Endothelial cell (in vitro differentiated cells): ENCODE measurements at regions not wholly inside any gene's neighbourhood (a gene's known extent, or its start where the extent isn't known, plus 50 kb on each side); places are given as distances from the start of the nearest gene placed in this dataset.
"Not testable (repeated sequence)": the region's sequence is repeated elsewhere in the genome, so short reads cannot be mapped to it uniquely, and the experiment has no call there.

Experiments used
- DNase-seq: peaks from one replicate; pipeline ENCODE4 v3.0.0; 2021; ENCODE audit warnings: low spot score
- H3K27ac Mint-ChIP-seq: one replicate; pipeline ENCODE4 v1.8.0; 2021; ENCODE audit warnings: mixed read lengths, inconsistent platforms; ENCODE audit not compliant: unreplicated experiment
- H3K27me3 Mint-ChIP-seq: one replicate; pipeline ENCODE4 v1.8.0; 2021; ENCODE audit warnings: mild to moderate bottlenecking, moderate library complexity, mixed read lengths, inconsistent platforms; ENCODE audit not compliant: unreplicated experiment
- H3K36me3 Mint-ChIP-seq: one replicate; pipeline ENCODE4 v1.8.0; 2021; ENCODE audit warnings: mild to moderate bottlenecking, low read depth, mixed read lengths, inconsistent platforms; ENCODE audit not compliant: unreplicated experiment
- H3K4me1 Mint-ChIP-seq: one replicate; pipeline ENCODE4 v1.8.0; 2021; ENCODE audit warnings: mild to moderate bottlenecking, mixed read lengths, inconsistent platforms; ENCODE audit not compliant: unreplicated experiment
- H3K4me3 Mint-ChIP-seq: one replicate; pipeline ENCODE4 v1.8.0; 2021; ENCODE audit warnings: mild to moderate bottlenecking, mixed read lengths, inconsistent platforms; ENCODE audit not compliant: unreplicated experiment
- H3K9me3 Mint-ChIP-seq: one replicate; pipeline ENCODE4 v1.8.0; 2021; ENCODE audit warnings: mixed read lengths, inconsistent platforms; ENCODE audit not compliant: unreplicated experiment
- TF ChIP-seq, protein P1 (sequence below): fragments of 200-600 bp; sonication (generic); IDR thresholded peaks from one replicate; pipeline ENCODE4 v1.5.0; 2021; ENCODE audit warnings: antibody characterized with exemption; ENCODE audit not compliant: unreplicated experiment

DNA sequence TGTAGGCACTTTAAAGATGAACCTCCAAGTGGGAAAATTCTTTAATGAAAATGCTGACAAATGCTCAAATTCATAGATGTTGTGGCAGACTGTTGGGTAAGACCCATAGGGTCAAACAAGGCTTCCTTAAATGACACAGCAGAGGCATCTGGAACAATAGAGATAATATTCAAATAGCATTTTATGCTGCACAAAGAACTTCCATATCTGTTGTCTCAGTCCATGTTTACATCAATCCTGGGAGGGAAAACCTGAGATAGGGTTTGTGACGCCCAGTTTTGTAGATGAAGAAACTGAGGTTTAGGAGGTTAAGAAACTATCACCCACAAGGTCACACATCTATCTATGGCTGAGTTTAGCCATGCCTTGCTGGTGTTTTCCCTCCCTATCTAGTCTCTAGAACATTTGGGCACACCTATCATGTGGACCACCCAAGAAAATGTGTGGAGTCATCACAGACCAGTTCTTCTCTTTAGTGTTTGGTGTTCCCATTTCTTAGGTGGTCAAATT is 106.4 kb downstream of the EHF start:
- Mint-ChIP-seq H3K9me3 (no peaks in the 10 kb centered on the region), H3K27ac (no peak overlapping the region), H3K4me3 (no peak overlapping the region), H3K27me3 (peaks cover 1% of the 10 kb centered on the region), H3K36me3 (peaks cover 10% of the 10 kb centered on the region), H3K4me1 (no peaks in the 10 kb centered on the region)
- TF ChIP-seq, protein P1, sequence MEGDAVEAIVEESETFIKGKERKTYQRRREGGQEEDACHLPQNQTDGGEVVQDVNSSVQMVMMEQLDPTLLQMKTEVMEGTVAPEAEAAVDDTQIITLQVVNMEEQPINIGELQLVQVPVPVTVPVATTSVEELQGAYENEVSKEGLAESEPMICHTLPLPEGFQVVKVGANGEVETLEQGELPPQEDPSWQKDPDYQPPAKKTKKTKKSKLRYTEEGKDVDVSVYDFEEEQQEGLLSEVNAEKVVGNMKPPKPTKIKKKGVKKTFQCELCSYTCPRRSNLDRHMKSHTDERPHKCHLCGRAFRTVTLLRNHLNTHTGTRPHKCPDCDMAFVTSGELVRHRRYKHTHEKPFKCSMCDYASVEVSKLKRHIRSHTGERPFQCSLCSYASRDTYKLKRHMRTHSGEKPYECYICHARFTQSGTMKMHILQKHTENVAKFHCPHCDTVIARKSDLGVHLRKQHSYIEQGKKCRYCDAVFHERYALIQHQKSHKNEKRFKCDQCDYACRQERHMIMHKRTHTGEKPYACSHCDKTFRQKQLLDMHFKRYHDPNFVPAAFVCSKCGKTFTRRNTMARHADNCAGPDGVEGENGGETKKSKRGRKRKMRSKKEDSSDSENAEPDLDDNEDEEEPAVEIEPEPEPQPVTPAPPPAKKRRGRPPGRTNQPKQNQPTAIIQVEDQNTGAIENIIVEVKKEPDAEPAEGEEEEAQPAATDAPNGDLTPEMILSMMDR: no peak
- no peak for DNase-seq

DNA sequence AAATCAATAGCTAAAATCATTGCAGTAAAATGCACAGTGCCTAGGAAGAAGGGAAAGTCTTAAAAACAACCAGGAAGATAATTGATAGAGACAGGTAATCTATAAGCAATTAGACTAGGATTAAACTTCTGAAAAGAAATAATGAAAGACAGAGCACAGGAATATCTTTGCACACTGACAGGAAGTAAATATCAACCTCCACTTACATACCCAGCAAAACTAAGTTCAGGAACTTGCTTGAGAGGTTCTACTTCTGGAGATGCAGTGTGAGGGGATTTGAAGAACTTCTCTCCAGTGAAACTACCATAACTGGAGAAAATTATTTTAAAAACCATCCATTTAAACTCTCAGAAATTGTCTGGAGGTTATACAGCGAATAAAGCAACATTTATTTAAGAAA is 104.1 kb downstream of the EHF start:
- Mint-ChIP-seq H3K9me3 (no peaks in the 10 kb centered on the region), H3K4me1 (no peaks in the 10 kb centered on the region), H3K27ac (no peak overlapping the region), H3K27me3 (peaks cover 2% of the 10 kb centered on the region), H3K36me3 (peaks cover 10% of the 10 kb centered on the region), H3K4me3 (no peak overlapping the region)
- TF ChIP-seq, protein P1: no peak
- DNase-seq: no peak

DNA sequence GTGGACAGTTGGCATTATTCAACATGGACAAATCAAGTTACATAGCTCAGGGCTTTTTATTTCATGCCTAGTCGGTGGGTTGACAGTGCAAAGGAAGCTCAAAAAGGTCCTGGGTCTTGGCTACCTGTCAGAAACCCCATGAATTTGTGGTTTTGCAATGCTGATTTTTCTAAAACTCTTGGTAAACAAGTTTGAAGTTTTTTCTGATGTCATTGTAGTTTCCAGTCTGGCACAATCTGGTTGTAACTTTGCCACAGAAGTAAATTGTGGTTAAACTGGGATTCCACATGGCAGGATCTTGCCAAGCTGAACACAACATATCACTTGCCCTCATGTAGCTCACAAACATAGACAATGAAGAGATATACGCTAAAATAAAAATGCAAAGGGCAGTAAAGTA is 100.8 kb downstream of the EHF start:
- DNase-seq: no peak
- H3K27ac Mint-ChIP-seq: no peak overlapping the region
- TF ChIP-seq, protein P1: no peak
- H3K4me1 Mint-ChIP-seq: no peaks in the 10 kb centered on the region
- H3K4me3 Mint-ChIP-seq: no peak overlapping the region
- no peaks in the 10 kb centered on the region for H3K9me3 Mint-ChIP-seq
- H3K36me3 Mint-ChIP-seq: peaks cover 10% of the 10 kb centered on the region
- H3K27me3 Mint-ChIP-seq: peaks cover 2% of the 10 kb centered on the region

DNA sequence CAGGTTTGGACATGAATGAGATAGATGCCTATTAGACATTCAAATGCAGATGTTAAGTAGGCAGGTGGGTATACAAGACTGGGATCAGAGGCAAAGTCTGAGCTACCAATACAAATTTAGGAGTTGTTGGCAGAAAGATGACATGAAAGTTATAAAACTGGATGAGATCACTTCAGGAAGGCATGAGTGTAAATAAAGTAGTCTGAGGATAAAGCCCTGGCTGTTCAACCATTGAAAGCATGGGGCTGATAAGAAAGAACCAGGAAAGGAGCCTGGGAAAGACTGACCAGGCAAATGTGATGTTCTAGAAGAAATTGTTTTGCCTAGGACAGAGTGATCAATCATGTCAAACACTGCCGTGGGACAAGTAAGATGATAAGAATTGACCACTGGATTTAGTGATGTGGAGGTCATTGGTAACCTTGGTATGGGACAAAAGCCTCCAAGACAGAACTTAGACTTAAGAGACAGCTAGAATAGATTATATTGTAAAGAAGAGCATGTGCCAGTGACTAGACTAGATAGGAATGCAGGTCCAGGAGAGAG is 98.5 kb downstream of the EHF start:
- DNase-seq: no peak
- Mint-ChIP-seq H3K27me3 (peaks cover 2% of the 10 kb centered on the region), H3K27ac (no peak overlapping the region), H3K4me1 (no peaks in the 10 kb centered on the region), H3K4me3 (no peak overlapping the region), H3K36me3 (peaks cover 12% of the 10 kb centered on the region), H3K9me3 (no peaks in the 10 kb centered on the region)
- TF ChIP-seq, protein P1: no peak

DNA sequence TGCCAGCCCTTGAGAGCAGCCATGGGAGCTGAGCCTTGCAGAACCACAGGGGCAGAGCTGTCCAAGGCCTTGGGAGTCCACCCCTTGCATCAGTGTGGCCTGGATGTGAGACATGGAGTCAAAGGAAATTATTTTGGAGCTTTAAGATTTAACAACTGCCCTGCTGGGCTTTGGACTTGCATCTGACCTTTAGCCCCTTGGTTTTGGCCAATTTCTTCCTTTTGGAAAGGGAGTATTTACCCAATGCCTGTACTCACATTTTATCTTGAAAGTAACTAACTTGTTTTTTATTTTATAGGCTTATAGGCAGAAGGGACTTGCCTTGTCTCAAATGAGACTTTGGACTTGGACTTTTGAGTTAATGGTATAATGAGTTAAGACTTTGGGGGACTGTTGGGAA is 92.7 kb downstream of the EHF start:
- not testable (repeated sequence) for H3K27ac Mint-ChIP-seq, H3K4me3 Mint-ChIP-seq, H3K27me3 Mint-ChIP-seq, H3K9me3 Mint-ChIP-seq, DNase-seq, H3K4me1 Mint-ChIP-seq
- peaks cover 27% of the 10 kb centered on the region for H3K36me3 Mint-ChIP-seq
